WTC11 (cell line): ENCODE measurements at regions not wholly inside any gene's neighbourhood (a gene's known extent, or its start where the extent isn't known, plus 50 kb on each side); places are given as distances from the start of the nearest gene placed in this dataset.

Experiments used
- ATAC-seq: fragments of 200-7000 bp; cut with Tn5 transposase; 2 replicates; pipeline ENCODE4 v1.10.0; 2021; ENCODE audit warnings: mild to moderate bottlenecking, moderate library complexity
- CTCF ChIA-PET: fragments of 300-600 bp; sonication (Branson Sonifier 250); formaldehyde crosslinking; loops from one replicate; lab custom pipeline; 2021; ENCODE audit warnings: antibody characterized with exemption; lab: Charles Lee
- POLR2A ChIA-PET: fragments of 350-600 bp; sonication (Branson Sonifier 250); formaldehyde crosslinking; loops from one replicate; lab custom pipeline; 2021; ENCODE audit warnings: antibody characterized with exemption; lab: Charles Lee
- DNase-seq: peaks from one replicate; pipeline ENCODE4 v3.0.0; 2021; ENCODE audit warnings: low spot score
- H3K27ac Mint-ChIP-seq: 2 replicates; pipeline ENCODE4 v1.8.0; 2021; ENCODE audit warnings: mixed read lengths
- H3K27me3 Mint-ChIP-seq: 2 replicates; pipeline ENCODE4 v1.8.0; 2021; ENCODE audit warnings: low read depth, mild to moderate bottlenecking, moderate library complexity, mixed read lengths
- H3K36me3 Mint-ChIP-seq: 2 replicates; pipeline ENCODE4 v1.8.0; 2021; ENCODE audit warnings: mixed read lengths
- H3K4me1 Mint-ChIP-seq: 2 replicates; pipeline ENCODE4 v1.8.0; 2022; ENCODE audit warnings: mixed read lengths
- H3K4me3 Mint-ChIP-seq: 2 replicates; pipeline ENCODE4 v1.8.0; 2021; ENCODE audit warnings: mild to moderate bottlenecking, moderate library complexity, mixed read lengths
- H3K9me3 Mint-ChIP-seq: 2 replicates; pipeline ENCODE4 v1.8.0; 2021; ENCODE audit warnings: mixed read lengths
- EMX1 ChIP-seq: fragments of 250-450 bp; sonication (Bioruptor Pico); IDR thresholded peaks from 2 replicates; pipeline ENCODE4 v1.8.0; 2021; ENCODE audit warnings: mild to moderate bottlenecking
- KAT7 ChIP-seq: sonication (generic); formaldehyde crosslinking; IDR thresholded peaks from 2 replicates; pipeline ENCODE4 v1.8.1; 2023; ENCODE audit warnings: missing genetic modification reagents, mild to moderate bottlenecking, borderline replicate concordance
- MXD4 ChIP-seq: fragments of 250-450 bp; sonication (Bioruptor Pico); IDR thresholded peaks from 2 replicates; pipeline ENCODE4 v1.8.0; 2021; ENCODE audit warnings: mild to moderate bottlenecking, moderate library complexity, borderline replicate concordance
- NFYB ChIP-seq: sonication (generic); formaldehyde crosslinking; conservative IDR thresholded peaks from 2 replicates; pipeline ENCODE4 v1.8.0; 2022; ENCODE audit warnings: low read depth, missing genetic modification reagents
- SMAD4 ChIP-seq: sonication (generic); formaldehyde crosslinking; IDR thresholded peaks from 2 replicates; pipeline ENCODE4 v1.8.0; 2022; ENCODE audit warnings: mild to moderate bottlenecking, missing genetic modification reagents
- SP1 ChIP-seq: sonication (generic); formaldehyde crosslinking; conservative IDR thresholded peaks from 2 replicates; pipeline ENCODE4 v1.8.1; 2022; ENCODE audit warnings: missing genetic modification reagents
- ZBTB21 ChIP-seq: sonication (generic); formaldehyde crosslinking; IDR thresholded peaks from 2 replicates; pipeline ENCODE4 v1.8.1; 2023; ENCODE audit warnings: mild to moderate bottlenecking, missing genetic modification reagents, borderline replicate concordance
- TF ChIP-seq, protein P1 (sequence below): sonication (generic); formaldehyde crosslinking; IDR thresholded peaks from 2 replicates; pipeline ENCODE4 v1.8.1; 2023; ENCODE audit warnings: mild to moderate bottlenecking, missing genetic modification reagents, borderline replicate concordance
- TF ChIP-seq, protein P2 (sequence below): fragments of 250-450 bp; sonication (Bioruptor Pico); IDR thresholded peaks from 2 replicates; pipeline ENCODE4 v1.9.0; 2021; ENCODE audit warnings: mild to moderate bottlenecking
- TF ChIP-seq, protein P3 (sequence below): sonication (generic); formaldehyde crosslinking; IDR thresholded peaks from 2 replicates; pipeline ENCODE4 v1.8.1; 2023; ENCODE audit warnings: mild to moderate bottlenecking, missing genetic modification reagents
- TF ChIP-seq, protein P4 (sequence below): fragments of 250-450 bp; sonication (Bioruptor Pico); IDR thresholded peaks from 2 replicates; pipeline ENCODE4 v2.1.2; 2022; ENCODE audit warnings: mild to moderate bottlenecking, moderate library complexity
- TF ChIP-seq, protein P5 (sequence below): fragments of 200-600 bp; IDR thresholded peaks from 2 replicates; pipeline ENCODE4 v1.8.0; 2022; ENCODE audit warnings: antibody characterized with exemption
- TF ChIP-seq, protein P6 (sequence below): sonication (generic); formaldehyde crosslinking; IDR thresholded peaks from 2 replicates; pipeline ENCODE4 v1.8.1; 2023; ENCODE audit warnings: mild to moderate bottlenecking, missing genetic modification reagents

DNA sequence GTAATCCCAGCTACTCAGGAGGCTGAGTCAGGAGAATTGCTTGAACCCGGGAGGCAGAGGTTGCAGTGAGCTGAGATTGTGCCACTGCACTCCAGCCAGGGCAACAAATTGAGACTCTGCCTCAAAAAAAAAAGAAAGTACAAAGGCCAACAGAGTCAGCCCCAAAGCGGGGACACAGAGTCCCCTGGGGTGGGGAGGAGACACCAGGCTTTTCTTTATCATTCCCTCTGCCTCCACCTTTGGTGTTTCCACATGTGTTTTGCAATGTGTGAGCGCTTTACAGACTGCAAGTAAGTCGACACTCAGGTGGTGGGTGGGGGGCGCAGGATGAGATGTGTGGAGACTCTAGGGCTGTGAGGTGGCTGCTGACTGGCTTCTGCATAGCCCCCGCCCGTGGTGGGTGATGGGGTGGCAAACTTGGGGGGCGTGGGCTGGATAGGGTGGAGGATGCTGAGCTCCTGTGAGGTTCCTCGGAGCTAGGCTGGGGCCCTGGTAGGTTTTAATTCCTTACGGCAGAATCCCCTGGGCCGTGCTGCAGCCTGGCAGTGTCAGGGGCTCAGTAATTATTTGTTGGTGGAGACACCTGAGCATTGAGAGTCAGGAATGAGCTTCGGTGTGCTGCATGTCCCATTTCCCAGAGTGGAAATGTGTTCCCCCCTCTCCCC is 177.2 kb downstream of the CTTN start:
- no peak overlapping the region; the same call in 1 of the 2 replicates for H3K27ac Mint-ChIP-seq

More for the DNA sequence above, 177.2 kb downstream of the CTTN start:
- no peak for DNase-seq
- H3K4me3 Mint-ChIP-seq: no peak overlapping the region
- no peaks in the 10 kb centered on the region for H3K36me3 Mint-ChIP-seq
- ATAC-seq: no peak
- POLR2A ChIA-PET: no interaction called here
- no peaks in the 10 kb centered on the region for H3K9me3 Mint-ChIP-seq
- TF ChIP-seq, protein P1, sequence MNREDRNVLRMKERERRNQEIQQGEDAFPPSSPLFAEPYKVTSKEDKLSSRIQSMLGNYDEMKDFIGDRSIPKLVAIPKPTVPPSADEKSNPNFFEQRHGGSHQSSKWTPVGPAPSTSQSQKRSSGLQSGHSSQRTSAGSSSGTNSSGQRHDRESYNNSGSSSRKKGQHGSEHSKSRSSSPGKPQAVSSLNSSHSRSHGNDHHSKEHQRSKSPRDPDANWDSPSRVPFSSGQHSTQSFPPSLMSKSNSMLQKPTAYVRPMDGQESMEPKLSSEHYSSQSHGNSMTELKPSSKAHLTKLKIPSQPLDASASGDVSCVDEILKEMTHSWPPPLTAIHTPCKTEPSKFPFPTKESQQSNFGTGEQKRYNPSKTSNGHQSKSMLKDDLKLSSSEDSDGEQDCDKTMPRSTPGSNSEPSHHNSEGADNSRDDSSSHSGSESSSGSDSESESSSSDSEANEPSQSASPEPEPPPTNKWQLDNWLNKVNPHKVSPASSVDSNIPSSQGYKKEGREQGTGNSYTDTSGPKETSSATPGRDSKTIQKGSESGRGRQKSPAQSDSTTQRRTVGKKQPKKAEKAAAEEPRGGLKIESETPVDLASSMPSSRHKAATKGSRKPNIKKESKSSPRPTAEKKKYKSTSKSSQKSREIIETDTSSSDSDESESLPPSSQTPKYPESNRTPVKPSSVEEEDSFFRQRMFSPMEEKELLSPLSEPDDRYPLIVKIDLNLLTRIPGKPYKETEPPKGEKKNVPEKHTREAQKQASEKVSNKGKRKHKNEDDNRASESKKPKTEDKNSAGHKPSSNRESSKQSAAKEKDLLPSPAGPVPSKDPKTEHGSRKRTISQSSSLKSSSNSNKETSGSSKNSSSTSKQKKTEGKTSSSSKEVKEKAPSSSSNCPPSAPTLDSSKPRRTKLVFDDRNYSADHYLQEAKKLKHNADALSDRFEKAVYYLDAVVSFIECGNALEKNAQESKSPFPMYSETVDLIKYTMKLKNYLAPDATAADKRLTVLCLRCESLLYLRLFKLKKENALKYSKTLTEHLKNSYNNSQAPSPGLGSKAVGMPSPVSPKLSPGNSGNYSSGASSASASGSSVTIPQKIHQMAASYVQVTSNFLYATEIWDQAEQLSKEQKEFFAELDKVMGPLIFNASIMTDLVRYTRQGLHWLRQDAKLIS (CRISPR knock-in tag): no peak
- TF ChIP-seq, protein P2, sequence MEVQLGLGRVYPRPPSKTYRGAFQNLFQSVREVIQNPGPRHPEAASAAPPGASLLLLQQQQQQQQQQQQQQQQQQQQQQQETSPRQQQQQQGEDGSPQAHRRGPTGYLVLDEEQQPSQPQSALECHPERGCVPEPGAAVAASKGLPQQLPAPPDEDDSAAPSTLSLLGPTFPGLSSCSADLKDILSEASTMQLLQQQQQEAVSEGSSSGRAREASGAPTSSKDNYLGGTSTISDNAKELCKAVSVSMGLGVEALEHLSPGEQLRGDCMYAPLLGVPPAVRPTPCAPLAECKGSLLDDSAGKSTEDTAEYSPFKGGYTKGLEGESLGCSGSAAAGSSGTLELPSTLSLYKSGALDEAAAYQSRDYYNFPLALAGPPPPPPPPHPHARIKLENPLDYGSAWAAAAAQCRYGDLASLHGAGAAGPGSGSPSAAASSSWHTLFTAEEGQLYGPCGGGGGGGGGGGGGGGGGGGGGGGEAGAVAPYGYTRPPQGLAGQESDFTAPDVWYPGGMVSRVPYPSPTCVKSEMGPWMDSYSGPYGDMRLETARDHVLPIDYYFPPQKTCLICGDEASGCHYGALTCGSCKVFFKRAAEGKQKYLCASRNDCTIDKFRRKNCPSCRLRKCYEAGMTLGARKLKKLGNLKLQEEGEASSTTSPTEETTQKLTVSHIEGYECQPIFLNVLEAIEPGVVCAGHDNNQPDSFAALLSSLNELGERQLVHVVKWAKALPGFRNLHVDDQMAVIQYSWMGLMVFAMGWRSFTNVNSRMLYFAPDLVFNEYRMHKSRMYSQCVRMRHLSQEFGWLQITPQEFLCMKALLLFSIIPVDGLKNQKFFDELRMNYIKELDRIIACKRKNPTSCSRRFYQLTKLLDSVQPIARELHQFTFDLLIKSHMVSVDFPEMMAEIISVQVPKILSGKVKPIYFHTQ (CRISPR knock-in tag): no peak
- no peak for TF ChIP-seq SMAD4 (CRISPR knock-in tag)
- TF ChIP-seq NFYB (CRISPR knock-in tag): no peak
- no peak for TF ChIP-seq EMX1 (CRISPR knock-in tag)
- TF ChIP-seq, protein P3, sequence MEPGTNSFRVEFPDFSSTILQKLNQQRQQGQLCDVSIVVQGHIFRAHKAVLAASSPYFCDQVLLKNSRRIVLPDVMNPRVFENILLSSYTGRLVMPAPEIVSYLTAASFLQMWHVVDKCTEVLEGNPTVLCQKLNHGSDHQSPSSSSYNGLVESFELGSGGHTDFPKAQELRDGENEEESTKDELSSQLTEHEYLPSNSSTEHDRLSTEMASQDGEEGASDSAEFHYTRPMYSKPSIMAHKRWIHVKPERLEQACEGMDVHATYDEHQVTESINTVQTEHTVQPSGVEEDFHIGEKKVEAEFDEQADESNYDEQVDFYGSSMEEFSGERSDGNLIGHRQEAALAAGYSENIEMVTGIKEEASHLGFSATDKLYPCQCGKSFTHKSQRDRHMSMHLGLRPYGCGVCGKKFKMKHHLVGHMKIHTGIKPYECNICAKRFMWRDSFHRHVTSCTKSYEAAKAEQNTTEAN (CRISPR knock-in tag): no peak
- TF ChIP-seq ZBTB21 (CRISPR knock-in tag): no peak
- TF ChIP-seq SP1 (CRISPR knock-in tag): no peak
- TF ChIP-seq KAT7: no peak
- TF ChIP-seq, protein P4, sequence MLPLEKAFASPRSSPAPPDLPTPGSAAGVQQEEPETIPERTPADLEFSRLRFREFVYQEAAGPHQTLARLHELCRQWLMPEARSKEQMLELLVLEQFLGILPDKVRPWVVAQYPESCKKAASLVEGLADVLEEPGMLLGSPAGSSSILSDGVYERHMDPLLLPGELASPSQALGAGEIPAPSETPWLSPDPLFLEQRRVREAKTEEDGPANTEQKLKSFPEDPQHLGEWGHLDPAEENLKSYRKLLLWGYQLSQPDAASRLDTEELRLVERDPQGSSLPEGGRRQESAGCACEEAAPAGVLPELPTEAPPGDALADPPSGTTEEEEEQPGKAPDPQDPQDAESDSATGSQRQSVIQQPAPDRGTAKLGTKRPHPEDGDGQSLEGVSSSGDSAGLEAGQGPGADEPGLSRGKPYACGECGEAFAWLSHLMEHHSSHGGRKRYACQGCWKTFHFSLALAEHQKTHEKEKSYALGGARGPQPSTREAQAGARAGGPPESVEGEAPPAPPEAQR (CRISPR knock-in tag): no peak
- TF ChIP-seq, protein P5, sequence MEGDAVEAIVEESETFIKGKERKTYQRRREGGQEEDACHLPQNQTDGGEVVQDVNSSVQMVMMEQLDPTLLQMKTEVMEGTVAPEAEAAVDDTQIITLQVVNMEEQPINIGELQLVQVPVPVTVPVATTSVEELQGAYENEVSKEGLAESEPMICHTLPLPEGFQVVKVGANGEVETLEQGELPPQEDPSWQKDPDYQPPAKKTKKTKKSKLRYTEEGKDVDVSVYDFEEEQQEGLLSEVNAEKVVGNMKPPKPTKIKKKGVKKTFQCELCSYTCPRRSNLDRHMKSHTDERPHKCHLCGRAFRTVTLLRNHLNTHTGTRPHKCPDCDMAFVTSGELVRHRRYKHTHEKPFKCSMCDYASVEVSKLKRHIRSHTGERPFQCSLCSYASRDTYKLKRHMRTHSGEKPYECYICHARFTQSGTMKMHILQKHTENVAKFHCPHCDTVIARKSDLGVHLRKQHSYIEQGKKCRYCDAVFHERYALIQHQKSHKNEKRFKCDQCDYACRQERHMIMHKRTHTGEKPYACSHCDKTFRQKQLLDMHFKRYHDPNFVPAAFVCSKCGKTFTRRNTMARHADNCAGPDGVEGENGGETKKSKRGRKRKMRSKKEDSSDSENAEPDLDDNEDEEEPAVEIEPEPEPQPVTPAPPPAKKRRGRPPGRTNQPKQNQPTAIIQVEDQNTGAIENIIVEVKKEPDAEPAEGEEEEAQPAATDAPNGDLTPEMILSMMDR: no peak
- no peak for TF ChIP-seq MXD4 (CRISPR knock-in tag)
- TF ChIP-seq, protein P6, sequence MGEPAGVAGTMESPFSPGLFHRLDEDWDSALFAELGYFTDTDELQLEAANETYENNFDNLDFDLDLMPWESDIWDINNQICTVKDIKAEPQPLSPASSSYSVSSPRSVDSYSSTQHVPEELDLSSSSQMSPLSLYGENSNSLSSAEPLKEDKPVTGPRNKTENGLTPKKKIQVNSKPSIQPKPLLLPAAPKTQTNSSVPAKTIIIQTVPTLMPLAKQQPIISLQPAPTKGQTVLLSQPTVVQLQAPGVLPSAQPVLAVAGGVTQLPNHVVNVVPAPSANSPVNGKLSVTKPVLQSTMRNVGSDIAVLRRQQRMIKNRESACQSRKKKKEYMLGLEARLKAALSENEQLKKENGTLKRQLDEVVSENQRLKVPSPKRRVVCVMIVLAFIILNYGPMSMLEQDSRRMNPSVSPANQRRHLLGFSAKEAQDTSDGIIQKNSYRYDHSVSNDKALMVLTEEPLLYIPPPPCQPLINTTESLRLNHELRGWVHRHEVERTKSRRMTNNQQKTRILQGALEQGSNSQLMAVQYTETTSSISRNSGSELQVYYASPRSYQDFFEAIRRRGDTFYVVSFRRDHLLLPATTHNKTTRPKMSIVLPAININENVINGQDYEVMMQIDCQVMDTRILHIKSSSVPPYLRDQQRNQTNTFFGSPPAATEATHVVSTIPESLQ (CRISPR knock-in tag): no peak
- TF ChIP-seq, all 79 proteins: peak for 0
- Mint-ChIP-seq H3K27me3 (no peaks in the 10 kb centered on the region), H3K4me1 (peaks cover 10% of the 10 kb centered on the region)
- CTCF ChIA-PET: no interaction called here
